Kidney (tissue), 13 donors: ENCODE measurements at regions not wholly inside any gene's neighbourhood (a gene's known extent, or its start where the extent isn't known, plus 50 kb on each side); places are given as distances from the start of the nearest gene placed in this dataset.
"Not testable (repeated sequence)": the region's sequence is repeated elsewhere in the genome, so short reads cannot be mapped to it uniquely, and the experiment has no call there.

Experiments
- DNase-seq, 5 donors: peaks; one replicate each; pipeline ENCODE4 v3.0.0-alpha.2; 2013 to 2020
- FAIRE-seq: peaks from 2 replicates; lab custom pipeline; 2012; peaks lifted over from hg19 to GRCh38; lab: Jason Lieb, UNC
- H3K27ac ChIP-seq, 2 donors: one replicate each; pipeline ENCODE4 v1.7.0; 2013; ENCODE audit warnings: low read depth in 2 of 2, low read length in 2 of 2, inconsistent platforms in 1 of 2
- H3K27me3 ChIP-seq: one replicate; pipeline ENCODE4 v1.7.1; 2013; ENCODE audit warnings: low read length, inconsistent platforms; ENCODE audit not compliant: control insufficient read depth, insufficient read depth
- H3K36me3 ChIP-seq, 3 donors: one replicate each; pipeline versions ENCODE4 v1.7.0 to v1.7.1; 2013; ENCODE audit warnings: low read length in 3 of 3, control low read depth in 1 of 3, inconsistent platforms in 1 of 3; ENCODE audit not compliant: insufficient read depth in 3 of 3, control insufficient read depth in 2 of 3
- H3K4me1 ChIP-seq, 3 donors: one replicate each; pipeline versions ENCODE4 v1.7.0 to v1.7.1; 2013; ENCODE audit warnings: low read length in 3 of 3, inconsistent platforms in 1 of 3, low read depth in 1 of 3; ENCODE audit not compliant: control insufficient read depth in 2 of 3, insufficient read depth in 2 of 3
- H3K4me3 ChIP-seq, 3 donors: one replicate each; pipeline versions ENCODE4 v1.7.0 to v1.8.1; 2013; ENCODE audit warnings: low read length in 3 of 3, control low read depth in 1 of 3, inconsistent platforms in 1 of 3
- H3K9ac ChIP-seq, 3 donors: one replicate each; pipeline versions ENCODE4 v1.7.0 to v1.7.1; 2013; ENCODE audit warnings: low read length in 3 of 3, control low read depth in 1 of 3, inconsistent platforms in 1 of 3
- H3K9me3 ChIP-seq, 3 donors: one replicate each; pipeline versions ENCODE4 v1.7.0 to v1.7.1; 2013; ENCODE audit warnings: low read length in 3 of 3, control low read depth in 1 of 3, inconsistent platforms in 1 of 3; ENCODE audit not compliant: control insufficient read depth in 2 of 3, insufficient read depth in 1 of 3
- CTCF ChIP-seq: IDR thresholded peaks from 3 replicates; pipeline ENCODE4 v1.5.1; 2012; ENCODE audit warnings: mild to moderate bottlenecking, moderate library complexity, borderline replicate concordance; ENCODE audit not compliant: insufficient read depth; ENCODE audit errors: extremely low read depth
- intact Hi-C: fragments of 100-400 bp; cut with DNase I; formaldehyde crosslinking; loops from one replicate; pipeline ENCODE4 v1.11.1; 2022
- donor health status: control.
- donor health status: control.
- donor health status: control.
- donor health status: control.
- donor health status: control.
- donor health status: DM: yes; HTN: yes; CAD: no.
- donor health status: Normal renal cell carcinoma (clear cell type).

DNA sequence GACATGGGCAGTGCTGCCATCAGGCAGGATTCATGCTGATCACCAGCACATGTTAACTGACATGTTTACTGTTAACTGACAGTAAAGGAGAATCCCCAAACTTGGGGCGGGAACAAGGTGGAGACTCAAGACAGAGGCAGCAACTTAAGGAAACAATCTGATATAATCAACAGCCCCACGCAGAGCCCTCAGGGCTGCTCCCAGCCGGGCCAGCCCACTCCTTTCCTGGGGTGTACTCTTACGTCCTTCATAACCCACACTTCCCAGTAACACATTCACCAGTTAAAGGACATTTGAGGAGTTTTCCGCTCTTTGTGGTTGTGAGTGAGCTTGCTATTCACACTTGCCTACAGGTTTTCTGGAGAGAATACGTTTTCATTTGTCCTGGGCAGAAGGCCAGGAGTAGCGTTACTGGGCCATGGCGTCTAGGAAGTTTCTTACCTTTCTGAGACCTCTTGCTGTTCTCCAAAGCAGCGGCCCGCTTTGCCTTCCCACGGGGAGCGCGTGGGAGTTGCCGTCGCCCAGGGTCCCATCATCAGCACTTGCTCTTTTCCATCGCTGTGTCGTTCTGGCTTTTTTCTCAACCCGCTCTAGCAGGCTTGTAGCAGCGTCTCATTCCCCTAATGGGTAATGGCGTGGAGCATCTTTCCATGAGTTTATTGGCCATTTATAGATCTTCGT, 56.4 kb downstream of the FOXF2 start:
- H3K4me3 ChIP-seq = no peak overlapping the region
- no peaks in the 10 kb centered on the region for H3K36me3 ChIP-seq
- no peak overlapping the region for H3K27ac ChIP-seq
- TF ChIP-seq CTCF = no peak
- no peaks in the 10 kb centered on the region for H3K4me1 ChIP-seq
- peak in 3 of 5 donors; percentile 43 to 52 (median 43) for DNase-seq
- no peak overlapping the region for H3K9ac ChIP-seq
- intact Hi-C loops = no loop called here
- H3K27me3 ChIP-seq = peaks cover 4% of the 10 kb centered on the region
- H3K9me3 ChIP-seq = no peaks in the 10 kb centered on the region
- no peak for FAIRE-seq

GRCh38 chr6:1449896-1450295, 60.5 kb downstream of the FOXF2 start:
- FAIRE-seq (no peak), DNase-seq (no peak)
- Histone ChIP-seq H3K27me3 (peaks cover 4% of the 10 kb centered on the region), H3K36me3 (no peaks in the 10 kb centered on the region), H3K9ac (no peak overlapping the region), H3K4me1 (no peaks in the 10 kb centered on the region), H3K27ac (no peak overlapping the region), H3K9me3 (peaks cover 0 to 7% (median 5%) of the 10 kb centered on the region in 3 donors), H3K4me3 (no peak overlapping the region)
- TF ChIP-seq CTCF = no peak
- intact Hi-C loops = no loop called here

DNA sequence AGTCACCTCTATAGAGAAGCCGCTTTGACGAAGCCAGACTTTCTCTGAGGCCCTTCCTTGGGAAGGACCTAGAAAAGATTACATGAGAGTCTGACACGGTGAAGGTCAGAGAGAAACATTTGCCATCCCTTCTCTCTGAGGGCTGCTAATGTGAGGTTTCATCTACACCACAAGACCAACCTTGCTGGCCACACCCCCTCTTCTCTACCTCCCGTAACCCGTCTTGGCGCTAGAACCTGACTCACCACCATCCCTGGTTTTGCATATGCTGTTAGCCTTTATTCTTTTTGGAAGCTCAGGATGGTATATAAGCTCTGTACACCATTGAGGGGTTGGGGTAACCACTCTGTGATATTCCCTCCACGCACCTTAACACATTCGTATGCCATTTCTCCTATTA, 63.6 kb downstream of the FOXF2 start:
- H3K9ac ChIP-seq = no peak overlapping the region
- intact Hi-C loops = no loop called here
- H3K27ac ChIP-seq = no peak overlapping the region
- no peak for TF ChIP-seq CTCF
- no peaks in the 10 kb centered on the region for H3K4me1 ChIP-seq
- no peak for FAIRE-seq
- peaks cover 0 to 7% (median 5%) of the 10 kb centered on the region in 3 donors for H3K9me3 ChIP-seq
- H3K27me3 ChIP-seq = no peaks in the 10 kb centered on the region
- no peak for DNase-seq
- no peak overlapping the region for H3K4me3 ChIP-seq
- H3K36me3 ChIP-seq = no peaks in the 10 kb centered on the region

DNA sequence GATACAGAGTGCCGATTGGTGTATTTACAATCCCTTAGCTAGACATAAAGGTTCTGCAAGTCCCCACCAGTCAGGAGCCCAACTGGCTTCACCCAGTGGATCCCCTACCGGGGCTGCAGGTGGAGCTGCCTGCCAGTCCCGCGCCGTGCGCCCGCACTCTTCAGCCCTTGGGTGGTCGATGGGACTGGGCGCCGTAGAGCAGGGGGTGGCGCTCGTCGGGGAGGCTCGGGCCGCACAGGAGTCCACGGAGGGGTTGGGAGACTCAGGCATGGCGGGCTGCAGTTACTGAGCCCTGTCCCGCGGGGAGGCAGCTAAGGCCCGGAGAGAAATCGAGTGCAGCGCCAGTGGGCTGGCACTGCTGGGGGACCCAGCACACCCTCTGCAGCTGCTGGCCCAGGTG, 67.4 kb downstream of the FOXF2 start:
- H3K36me3 ChIP-seq, FAIRE-seq, H3K27me3 ChIP-seq, H3K27ac ChIP-seq, DNase-seq, H3K9me3 ChIP-seq, H3K9ac ChIP-seq, H3K4me3 ChIP-seq, H3K4me1 ChIP-seq, intact Hi-C loops: not testable (repeated sequence)
